Body of pancreas (tissue), 4 donors: ENCODE measurements at regions not wholly inside any gene's neighbourhood (a gene's known extent, or its start where the extent isn't known, plus 50 kb on each side); places are given as distances from the start of the nearest gene placed in this dataset.
"Not testable (repeated sequence)": the region's sequence is repeated elsewhere in the genome, so short reads cannot be mapped to it uniquely, and the experiment has no call there.

ENCODE experiments used
- POLR2A ChIP-seq, 3 donors: fragments of 450-650 bp; IDR thresholded peaks; one replicate each; pipeline ENCODE4 v1.6.1; 2016; ENCODE audit warnings: antibody characterized with exemption in 3 of 3, mild to moderate bottlenecking in 2 of 3
- TF ChIP-seq, protein P1 (sequence below), 7 experiments: fragments of 450-650 bp in 4 of 7; fragments of 200-600 bp in 3 of 7; sonication (generic) in 3 of 7; IDR thresholded peaks; one replicate each; pipeline ENCODE4 v1.5.1; 2016 to 2019; ENCODE audit warnings: antibody characterized with exemption in 7 of 7

DNA sequence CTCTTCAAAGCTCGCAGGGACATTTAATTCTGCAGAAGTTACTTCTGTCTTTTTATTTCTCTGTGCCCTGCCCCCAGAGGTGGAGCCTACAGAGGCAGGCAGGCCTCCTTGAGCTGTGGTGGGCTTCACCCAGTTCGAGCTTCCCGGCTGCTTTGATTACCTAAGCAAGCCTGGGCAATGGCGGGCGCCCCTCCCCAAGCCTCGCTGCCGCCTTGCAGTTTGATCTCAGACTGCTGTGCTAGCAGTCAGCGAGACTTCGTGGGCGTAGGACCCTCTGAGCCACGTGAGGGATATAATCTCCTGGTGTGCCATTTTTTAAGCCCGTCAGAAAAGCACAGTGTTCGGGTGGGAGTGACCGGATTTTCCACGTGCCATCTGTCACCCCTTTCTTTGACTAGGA lies 1322.9 kb upstream of the ACO1 start:
- not testable (repeated sequence) for TF ChIP-seq POLR2A (IDR thresholded peaks at IDR 0.05)
- TF ChIP-seq, protein P1, sequence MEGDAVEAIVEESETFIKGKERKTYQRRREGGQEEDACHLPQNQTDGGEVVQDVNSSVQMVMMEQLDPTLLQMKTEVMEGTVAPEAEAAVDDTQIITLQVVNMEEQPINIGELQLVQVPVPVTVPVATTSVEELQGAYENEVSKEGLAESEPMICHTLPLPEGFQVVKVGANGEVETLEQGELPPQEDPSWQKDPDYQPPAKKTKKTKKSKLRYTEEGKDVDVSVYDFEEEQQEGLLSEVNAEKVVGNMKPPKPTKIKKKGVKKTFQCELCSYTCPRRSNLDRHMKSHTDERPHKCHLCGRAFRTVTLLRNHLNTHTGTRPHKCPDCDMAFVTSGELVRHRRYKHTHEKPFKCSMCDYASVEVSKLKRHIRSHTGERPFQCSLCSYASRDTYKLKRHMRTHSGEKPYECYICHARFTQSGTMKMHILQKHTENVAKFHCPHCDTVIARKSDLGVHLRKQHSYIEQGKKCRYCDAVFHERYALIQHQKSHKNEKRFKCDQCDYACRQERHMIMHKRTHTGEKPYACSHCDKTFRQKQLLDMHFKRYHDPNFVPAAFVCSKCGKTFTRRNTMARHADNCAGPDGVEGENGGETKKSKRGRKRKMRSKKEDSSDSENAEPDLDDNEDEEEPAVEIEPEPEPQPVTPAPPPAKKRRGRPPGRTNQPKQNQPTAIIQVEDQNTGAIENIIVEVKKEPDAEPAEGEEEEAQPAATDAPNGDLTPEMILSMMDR (IDR thresholded peaks at IDR 0.05), result not testable (repeated sequence)
